ENCODE measurements at regions not wholly inside any gene's neighbourhood (a gene's known extent, or its start where the extent isn't known, plus 50 kb on each side); places are given as distances from the start of the nearest gene placed in this dataset.
A peak's percentile ranks its signal among the peaks of the same experiment; 100 is the strongest.

GRCh38 chr13:64627654-64628053 lies 2602.5 kb downstream of the PCDH9 start:
- no peak overlapping the region for H3K4me3 ChIP-seq (ENCODE audit: insufficient read depth, low read length, poor library complexity, severe bottlenecking)

DNA sequence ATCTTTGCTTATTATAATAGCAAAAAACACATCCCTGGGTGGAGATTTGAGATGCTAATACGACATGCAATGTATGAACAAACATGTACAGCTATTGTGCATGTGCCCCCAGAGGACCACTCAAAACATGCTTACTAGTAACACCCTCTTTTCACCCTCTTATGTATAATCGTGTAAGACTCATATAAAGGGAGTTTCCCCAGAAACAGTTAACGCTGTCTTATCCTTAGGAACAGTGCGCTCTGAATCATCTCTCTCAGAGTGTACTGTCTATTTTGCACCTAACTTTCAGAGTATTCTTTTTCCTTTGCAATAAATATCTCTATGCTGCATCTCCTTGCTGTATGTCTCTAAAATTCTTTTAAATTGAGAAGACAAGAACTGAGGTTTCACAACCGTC lies 2604.0 kb downstream of the PCDH9 start:
- Histone ChIP-seq H3K9me2 (replicated peaks; ENCODE audit: insufficient read depth, low read length) (no peaks in the 10 kb centered on the region), H2AFZ (ENCODE audit: low read depth, low read length, severe bottlenecking) (peak overlapping the region; percentile 31), H3K9me3 (ENCODE audit: insufficient read depth, low read length) (0 out of 2 replicates have a peak, but pooled peaks cover 3% of the 10 kb centered on the region), H3K9ac (ENCODE audit: low read length) (no peak overlapping the region), H4K20me1 (ENCODE audit: low read depth, low read length) (no peaks in the 10 kb centered on the region), H3K4me3 (ENCODE audit: insufficient read depth, low read length, poor library complexity, severe bottlenecking) (no peak overlapping the region), H3K27me3 (ENCODE audit: low read length) (no peaks in the 10 kb centered on the region), H3K27ac (ENCODE audit: low read depth, low read length) (no peak overlapping the region), H3K79me2 (ENCODE audit: insufficient read depth, low read length) (no peaks in the 10 kb centered on the region), H3F3A (ENCODE audit: insufficient read depth) (no peaks in the 10 kb centered on the region), H3K4me2 (ENCODE audit: low read depth, low read length, poor library complexity, severe bottlenecking) (no peak overlapping the region), H3K36me3 (ENCODE audit: low read length) (no peaks in the 10 kb centered on the region; the same call in 1 of the 2 replicates)
- TF ChIP-seq CTCF (IDR thresholded peaks at IDR 0.05; ENCODE audit: insufficient read depth, low read length, poor library complexity, severe bottlenecking): no peak
- no peak for TF ChIP-seq EZH2phosphoT487 (conservative IDR thresholded peaks at IDR 0.05; ENCODE audit: low read length)

More at GRCh38 chr13:64627654-64628053, 2602.5 kb downstream of the PCDH9 start:
- no peak for TF ChIP-seq EZH2phosphoT487 (conservative IDR thresholded peaks at IDR 0.05; ENCODE audit: low read length)
- TF ChIP-seq CTCF (IDR thresholded peaks at IDR 0.05; ENCODE audit: insufficient read depth, low read length, poor library complexity, severe bottlenecking): no peak
- no peaks in the 10 kb centered on the region for H3F3A ChIP-seq (ENCODE audit: insufficient read depth)
- no peak overlapping the region for H3K27ac ChIP-seq (ENCODE audit: low read depth, low read length)
- H2AFZ ChIP-seq (ENCODE audit: low read depth, low read length, severe bottlenecking): peak overlapping the region; percentile 48
- peaks cover 1% of the 10 kb centered on the region; the same call in 1 of the 2 replicates for H3K36me3 ChIP-seq (ENCODE audit: low read length)
- no peaks in the 10 kb centered on the region for H4K20me1 ChIP-seq (ENCODE audit: low read depth, low read length)
- no peak overlapping the region for H3K9ac ChIP-seq (ENCODE audit: low read length)
- H3K9me2 ChIP-seq (replicated peaks; ENCODE audit: insufficient read depth, low read length): no peaks in the 10 kb centered on the region
- no peaks in the 10 kb centered on the region for H3K27me3 ChIP-seq (ENCODE audit: low read length)
- H3K79me2 ChIP-seq (ENCODE audit: insufficient read depth, low read length): no peaks in the 10 kb centered on the region
- 0 out of 2 replicates have a peak, but pooled peaks cover 3% of the 10 kb centered on the region for H3K9me3 ChIP-seq (ENCODE audit: insufficient read depth, low read length)
- H3K4me2 ChIP-seq (ENCODE audit: low read depth, low read length, poor library complexity, severe bottlenecking): no peak overlapping the region

DNA sequence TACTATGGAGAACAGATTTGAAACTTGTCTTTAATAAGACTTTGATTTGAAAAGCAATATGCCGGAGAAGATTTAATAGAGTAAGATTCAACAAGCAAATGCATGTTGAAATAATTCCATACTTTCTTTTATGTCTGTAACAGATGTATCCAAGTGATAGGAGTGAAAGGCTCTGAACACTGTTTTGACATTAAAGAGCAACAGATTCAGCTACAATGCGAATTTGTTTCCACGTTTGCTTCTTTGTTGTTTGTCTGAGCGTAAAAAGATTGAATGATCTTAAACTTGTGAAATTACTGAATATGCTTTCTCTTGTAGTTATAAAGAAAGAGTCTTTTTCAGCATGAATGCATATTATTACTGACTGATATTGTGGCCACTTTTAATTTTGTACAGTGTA lies 2612.9 kb downstream of the PCDH9 start:
- TF ChIP-seq EZH2phosphoT487 (conservative IDR thresholded peaks at IDR 0.05; ENCODE audit: low read length): no peak
- TF ChIP-seq CTCF (IDR thresholded peaks at IDR 0.05; ENCODE audit: insufficient read depth, low read length, poor library complexity, severe bottlenecking): no peak
- Histone ChIP-seq H3K9ac (ENCODE audit: low read length) (no peak overlapping the region), H3K9me3 (ENCODE audit: insufficient read depth, low read length) (no peaks in the 10 kb centered on the region)

More for the DNA sequence above, 2612.9 kb downstream of the PCDH9 start:
- no peaks in the 10 kb centered on the region for H4K20me1 ChIP-seq (ENCODE audit: low read depth, low read length)
- no peaks in the 10 kb centered on the region for H3F3A ChIP-seq (ENCODE audit: insufficient read depth)
- H3K79me2 ChIP-seq (ENCODE audit: insufficient read depth, low read length): no peaks in the 10 kb centered on the region
- H2AFZ ChIP-seq (ENCODE audit: low read depth, low read length, severe bottlenecking): peak overlapping the region; percentile 20
- H3K9me2 ChIP-seq (replicated peaks; ENCODE audit: insufficient read depth, low read length): no peaks in the 10 kb centered on the region
- no peaks in the 10 kb centered on the region for H3K27me3 ChIP-seq (ENCODE audit: low read length)
- no peak overlapping the region for H3K4me2 ChIP-seq (ENCODE audit: low read depth, low read length, poor library complexity, severe bottlenecking)
- H3K4me3 ChIP-seq (ENCODE audit: insufficient read depth, low read length, poor library complexity, severe bottlenecking): no peak overlapping the region
- H3K27ac ChIP-seq (ENCODE audit: low read depth, low read length): no peak overlapping the region
- H3K36me3 ChIP-seq (ENCODE audit: low read length): no peaks in the 10 kb centered on the region

Data from SU-DHL-6 (cell line).